ENCODE measurements at regions not wholly inside any gene's neighbourhood (a gene's known extent, or its start where the extent isn't known, plus 50 kb on each side); places are given as distances from the start of the nearest gene placed in this dataset.

DNA sequence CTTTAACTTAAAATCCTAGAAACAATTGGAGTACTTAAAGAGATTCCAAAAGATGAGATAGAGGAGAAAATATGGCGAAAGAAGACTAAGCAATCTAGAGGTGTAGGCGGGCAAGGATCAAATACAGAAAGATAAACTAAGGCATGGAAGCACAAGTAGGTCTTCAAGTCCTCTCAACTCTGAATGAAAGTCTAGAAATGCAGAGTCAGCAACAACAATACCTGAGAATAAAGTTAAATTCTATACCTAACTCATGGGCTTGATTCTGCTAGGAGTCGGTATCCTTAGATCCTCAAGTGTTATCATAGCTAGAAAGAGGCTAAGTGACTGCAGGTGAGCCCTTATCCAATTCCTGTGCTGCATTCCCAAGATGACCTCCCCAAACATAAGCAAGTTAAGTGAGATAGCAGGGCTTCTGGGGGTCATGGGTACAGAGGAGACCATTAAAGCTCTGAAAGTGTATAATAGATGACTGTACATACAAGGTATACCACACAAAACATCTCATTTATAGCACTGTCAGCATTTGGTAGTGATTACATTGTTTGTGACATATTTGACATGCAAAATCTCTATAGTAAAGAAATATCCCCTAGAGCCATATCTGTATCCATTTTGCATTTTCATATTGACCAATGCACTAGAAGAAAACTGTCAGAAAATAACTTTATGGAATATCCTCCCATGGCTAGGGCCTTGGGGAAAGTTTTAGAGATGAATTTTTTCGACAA is 82.5 kb upstream of the ARID2 start:
- H3K36me3 ChIP-seq (replicated peaks; ENCODE audit: control insufficient read depth, insufficient read depth, low read length): no peaks in the 10 kb centered on the region
- H3K4me3 ChIP-seq (ENCODE audit: insufficient read depth, low read depth, low read length): no peak overlapping the region
- H3K27me3 ChIP-seq (ENCODE audit: control insufficient read depth, insufficient read depth, low read length): no peaks in the 10 kb centered on the region

GRCh38 chr12:45648070-45648469 is 81.4 kb upstream of the ARID2 start:
- no peak for DNase-seq
- H3K4me3 ChIP-seq (ENCODE audit: insufficient read depth, low read depth, low read length): no peak overlapping the region
- no peaks in the 10 kb centered on the region for H3K36me3 ChIP-seq (replicated peaks; ENCODE audit: control insufficient read depth, insufficient read depth, low read length)
- H3K27me3 ChIP-seq (ENCODE audit: control insufficient read depth, insufficient read depth, low read length): no peaks in the 10 kb centered on the region

More for the DNA sequence above, 82.5 kb upstream of the ARID2 start:
- DNase-seq: no peak

GRCh38 chr12:45651029-45651428 is 78.5 kb upstream of the ARID2 start:
- no peak for DNase-seq
- H3K4me3 ChIP-seq (ENCODE audit: insufficient read depth, low read depth, low read length): no peak overlapping the region
- H3K36me3 ChIP-seq (replicated peaks; ENCODE audit: control insufficient read depth, insufficient read depth, low read length): no peaks in the 10 kb centered on the region
- H3K27me3 ChIP-seq (ENCODE audit: control insufficient read depth, insufficient read depth, low read length): no peaks in the 10 kb centered on the region

DNA sequence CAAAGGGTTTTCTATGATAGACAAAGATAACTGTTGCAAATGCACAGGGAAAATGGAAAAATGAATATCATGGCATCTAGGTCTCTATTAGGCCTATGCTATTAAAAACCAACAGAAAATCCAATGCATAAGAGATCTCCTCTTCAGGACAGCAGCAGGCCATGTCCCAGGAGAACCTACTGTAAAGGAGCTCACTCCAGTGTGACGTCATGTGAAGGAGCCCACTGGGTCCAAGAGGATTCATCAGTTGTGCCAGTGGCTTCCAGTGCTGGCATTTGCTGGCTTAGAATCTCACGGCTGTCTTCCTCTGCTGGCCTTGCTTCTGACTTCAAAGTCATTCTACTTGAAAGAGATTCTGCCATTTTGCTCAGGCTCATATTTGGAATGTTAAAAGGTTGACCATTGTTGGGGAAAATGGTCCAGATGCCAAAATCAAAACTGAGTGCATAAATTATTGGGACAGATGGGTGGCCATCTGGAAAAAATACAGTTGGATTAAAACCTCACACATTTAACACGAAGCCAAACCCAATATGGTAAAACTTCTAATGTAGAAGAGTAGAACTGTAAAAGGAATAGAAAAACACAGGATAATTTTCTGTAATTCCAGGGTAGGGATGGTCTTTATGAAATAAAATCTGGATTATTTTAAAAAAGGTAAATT is 75.4 kb upstream of the ARID2 start:
- Histone ChIP-seq H3K4me3 (ENCODE audit: insufficient read depth, low read depth, low read length) (no peak overlapping the region), H3K36me3 (replicated peaks; ENCODE audit: control insufficient read depth, insufficient read depth, low read length) (no peaks in the 10 kb centered on the region), H3K27me3 (ENCODE audit: control insufficient read depth, insufficient read depth, low read length) (no peaks in the 10 kb centered on the region)
- DNase-seq: no peak

- H3K27me3 ChIP-seq (ENCODE audit: control insufficient read depth, insufficient read depth, low read length): no peaks in the 10 kb centered on the region
- H3K36me3 ChIP-seq (replicated peaks; ENCODE audit: control insufficient read depth, insufficient read depth, low read length): no peaks in the 10 kb centered on the region
- no peak overlapping the region for H3K4me3 ChIP-seq (ENCODE audit: insufficient read depth, low read depth, low read length)
- no peak for DNase-seq
Measured at GRCh38 chr12:45655186-45655585, 74.3 kb upstream of the ARID2 start.

GRCh38 chr12:45655743-45656142 is 73.8 kb upstream of the ARID2 start:
- no peak for DNase-seq
- H3K27me3 ChIP-seq (ENCODE audit: control insufficient read depth, insufficient read depth, low read length): no peaks in the 10 kb centered on the region
- H3K36me3 ChIP-seq (replicated peaks; ENCODE audit: control insufficient read depth, insufficient read depth, low read length): no peaks in the 10 kb centered on the region
- no peak overlapping the region for H3K4me3 ChIP-seq (ENCODE audit: insufficient read depth, low read depth, low read length)

DNA sequence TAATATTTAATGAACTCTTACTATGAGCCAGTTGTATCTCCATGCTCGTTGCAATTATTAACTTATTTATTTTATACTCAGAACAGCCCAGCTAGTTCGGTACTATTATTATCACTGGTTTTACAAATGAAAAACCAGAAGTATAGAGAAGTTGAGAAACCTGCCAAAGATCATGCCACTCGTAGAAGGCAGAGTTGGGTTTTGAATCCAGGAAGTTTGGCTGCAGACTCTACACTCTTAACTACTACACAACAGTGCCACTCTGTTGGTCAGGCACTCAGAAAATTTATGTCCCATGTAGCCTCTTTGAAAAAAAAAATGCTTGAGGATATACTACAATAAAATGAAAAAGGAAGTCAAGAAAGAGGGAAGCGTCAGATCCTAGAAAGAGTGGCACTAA is 71.5 kb upstream of the ARID2 start:
- Histone ChIP-seq H3K36me3 (replicated peaks; ENCODE audit: control insufficient read depth, insufficient read depth, low read length) (no peaks in the 10 kb centered on the region), H3K27me3 (ENCODE audit: control insufficient read depth, insufficient read depth, low read length) (no peaks in the 10 kb centered on the region), H3K4me3 (ENCODE audit: insufficient read depth, low read depth, low read length) (no peak overlapping the region)
- no peak for DNase-seq

GRCh38 chr12:45660330-45660729 is 69.2 kb upstream of the ARID2 start:
- no peaks in the 10 kb centered on the region for H3K27me3 ChIP-seq (ENCODE audit: control insufficient read depth, insufficient read depth, low read length)
- no peak overlapping the region for H3K4me3 ChIP-seq (ENCODE audit: insufficient read depth, low read depth, low read length)
- no peaks in the 10 kb centered on the region for H3K36me3 ChIP-seq (replicated peaks; ENCODE audit: control insufficient read depth, insufficient read depth, low read length)
- DNase-seq: no peak

DNA sequence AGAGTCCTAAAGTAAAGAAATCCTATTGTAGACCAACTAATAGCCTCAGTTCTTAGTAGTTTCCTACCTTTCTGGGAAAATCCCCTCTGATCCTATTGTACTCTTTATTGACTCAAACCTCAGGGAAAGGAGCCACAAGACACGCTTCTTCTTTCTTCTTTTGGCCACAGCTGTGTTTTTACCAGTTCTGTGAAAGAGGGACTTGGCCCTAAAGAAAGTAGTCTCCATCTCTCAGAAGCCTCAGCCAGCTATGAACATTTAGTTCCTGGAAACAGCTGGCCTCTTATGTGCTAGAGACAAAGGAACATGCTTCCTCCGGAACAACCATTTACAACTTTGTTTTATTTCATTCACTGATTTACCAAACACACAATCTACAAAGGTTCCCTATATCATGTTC is 66.1 kb upstream of the ARID2 start:
- no peak overlapping the region for H3K4me3 ChIP-seq (ENCODE audit: insufficient read depth, low read depth, low read length)
- no peak for DNase-seq
- H3K27me3 ChIP-seq (ENCODE audit: control insufficient read depth, insufficient read depth, low read length): no peaks in the 10 kb centered on the region
- no peaks in the 10 kb centered on the region for H3K36me3 ChIP-seq (replicated peaks; ENCODE audit: control insufficient read depth, insufficient read depth, low read length)

DNA sequence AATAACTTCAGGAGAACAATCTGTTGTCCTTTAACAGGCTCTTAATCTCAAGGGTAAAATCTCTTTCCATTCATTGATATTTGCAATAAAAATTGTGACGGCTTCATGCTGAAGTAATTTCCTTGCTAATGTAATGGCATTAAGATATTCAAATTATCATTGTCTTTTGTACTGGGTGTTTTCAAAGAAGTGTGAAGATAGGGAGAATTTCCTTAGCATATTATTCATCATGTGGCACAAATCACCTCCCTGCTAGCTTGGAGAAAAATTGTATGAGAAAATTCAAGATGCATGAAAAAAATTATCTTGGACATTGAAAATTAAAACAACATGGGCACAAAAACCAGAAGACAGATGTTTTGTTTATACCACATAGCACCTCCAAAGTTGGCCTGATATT is 63.6 kb upstream of the ARID2 start:
- no peak for DNase-seq
- Histone ChIP-seq H3K27me3 (ENCODE audit: control insufficient read depth, insufficient read depth, low read length) (no peaks in the 10 kb centered on the region), H3K36me3 (replicated peaks; ENCODE audit: control insufficient read depth, insufficient read depth, low read length) (no peaks in the 10 kb centered on the region), H3K4me3 (ENCODE audit: insufficient read depth, low read depth, low read length) (no peak overlapping the region)

DNA sequence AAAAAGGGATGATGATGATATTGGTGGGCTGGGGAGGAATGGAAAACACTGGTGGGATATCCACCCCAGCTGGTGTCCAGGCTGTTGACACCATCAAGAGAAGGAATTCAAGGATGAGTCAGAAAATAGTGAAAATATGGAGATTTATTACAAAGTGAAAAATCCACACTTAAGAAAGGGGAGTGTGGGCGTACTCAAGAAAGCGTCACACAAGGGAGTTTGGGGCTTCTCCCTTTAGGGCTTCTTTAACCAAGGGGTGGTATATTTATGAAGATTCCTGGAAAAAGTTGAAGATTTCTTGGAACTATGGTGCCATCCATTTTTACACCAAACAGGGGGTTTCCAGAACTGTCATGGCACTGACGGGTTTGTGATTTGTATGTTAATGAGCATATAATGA is 63.1 kb upstream of the ARID2 start:
- Histone ChIP-seq H3K36me3 (replicated peaks; ENCODE audit: control insufficient read depth, insufficient read depth, low read length) (no peaks in the 10 kb centered on the region), H3K4me3 (ENCODE audit: insufficient read depth, low read depth, low read length) (no peak overlapping the region), H3K27me3 (ENCODE audit: control insufficient read depth, insufficient read depth, low read length) (no peaks in the 10 kb centered on the region)
- no peak for DNase-seq

- Histone ChIP-seq H3K27me3 (ENCODE audit: control insufficient read depth, insufficient read depth, low read length) (no peaks in the 10 kb centered on the region), H3K36me3 (replicated peaks; ENCODE audit: control insufficient read depth, insufficient read depth, low read length) (no peaks in the 10 kb centered on the region), H3K4me3 (ENCODE audit: insufficient read depth, low read depth, low read length) (no peak overlapping the region)
- DNase-seq: no peak
Measured at GRCh38 chr12:45666816-45667215, 62.7 kb upstream of the ARID2 start.

GRCh38 chr12:45667761-45668160 is 61.7 kb upstream of the ARID2 start:
- Histone ChIP-seq H3K4me3 (ENCODE audit: insufficient read depth, low read depth, low read length) (no peak overlapping the region), H3K27me3 (ENCODE audit: control insufficient read depth, insufficient read depth, low read length) (no peaks in the 10 kb centered on the region), H3K36me3 (replicated peaks; ENCODE audit: control insufficient read depth, insufficient read depth, low read length) (no peaks in the 10 kb centered on the region)
- no peak for DNase-seq

- Histone ChIP-seq H3K36me3 (replicated peaks; ENCODE audit: control insufficient read depth, insufficient read depth, low read length) (no peaks in the 10 kb centered on the region), H3K27me3 (ENCODE audit: control insufficient read depth, insufficient read depth, low read length) (no peaks in the 10 kb centered on the region), H3K4me3 (ENCODE audit: insufficient read depth, low read depth, low read length) (no peak overlapping the region)
- no peak for DNase-seq
Measured at GRCh38 chr12:45668641-45669040, 60.9 kb upstream of the ARID2 start.

DNA sequence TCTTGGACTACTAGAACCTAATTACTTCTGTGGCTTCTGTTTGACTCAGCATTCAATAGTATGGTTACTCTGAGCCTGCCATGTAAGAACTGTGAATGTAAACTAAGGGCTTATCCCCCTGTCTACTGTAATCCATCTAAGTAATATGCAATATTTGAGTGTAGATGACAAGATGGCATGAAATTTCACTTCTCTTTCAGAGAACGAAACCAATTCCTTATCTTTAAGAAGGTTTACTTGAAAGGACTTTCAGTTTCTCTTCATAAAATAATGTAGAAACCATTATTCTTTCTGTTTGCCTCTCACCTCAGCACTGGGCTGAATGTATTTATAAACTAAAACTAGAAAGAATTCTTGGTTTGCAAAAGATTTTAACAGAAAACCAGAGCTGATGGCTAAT is 60.4 kb upstream of the ARID2 start:
- Histone ChIP-seq H3K36me3 (replicated peaks; ENCODE audit: control insufficient read depth, insufficient read depth, low read length) (no peaks in the 10 kb centered on the region), H3K4me3 (ENCODE audit: insufficient read depth, low read depth, low read length) (no peak overlapping the region), H3K27me3 (ENCODE audit: control insufficient read depth, insufficient read depth, low read length) (no peaks in the 10 kb centered on the region)
- DNase-seq: no peak

All from H7 (cell line).